Mesendoderm (in vitro differentiated cells): ENCODE measurements at regions not wholly inside any gene's neighbourhood (a gene's known extent, or its start where the extent isn't known, plus 50 kb on each side); places are given as distances from the start of the nearest gene placed in this dataset.
A peak's percentile ranks its signal among the peaks of the same experiment; 100 is the strongest.
"Not testable (repeated sequence)": the region's sequence is repeated elsewhere in the genome, so short reads cannot be mapped to it uniquely, and the experiment has no call there.

Source experiments
- DNase-seq: peaks from one replicate; pipeline ENCODE4 v3.0.0; 2013
- H2AK5ac ChIP-seq: 2 replicates; pipeline ENCODE4 v1.6.1; 2013; ENCODE audit warnings: low read length, inconsistent platforms
- H2BK120ac ChIP-seq: 2 replicates; pipeline ENCODE4 v1.6.1; 2013; ENCODE audit warnings: low read depth, mild to moderate bottlenecking, low read length, moderate library complexity, mixed read lengths
- H2BK15ac ChIP-seq: replicated peaks from 2 replicates; pipeline ENCODE4 v1.6.1; 2013; ENCODE audit warnings: low read depth, mild to moderate bottlenecking, moderate library complexity
- H2BK5ac ChIP-seq: 2 replicates; pipeline ENCODE4 v1.6.1; 2013; ENCODE audit warnings: low read length, inconsistent platforms
- H3K18ac ChIP-seq: 2 replicates; pipeline ENCODE4 v1.6.1; 2013; ENCODE audit warnings: mild to moderate bottlenecking, low read length, mixed read lengths
- H3K23ac ChIP-seq: one replicate; pipeline ENCODE4 v1.6.1; 2013; ENCODE audit warnings: low read length
- H3K27ac ChIP-seq: 2 replicates; pipeline ENCODE4 v1.5.1; 2013; ENCODE audit warnings: low read depth, mild to moderate bottlenecking, inconsistent platforms, low read length, moderate library complexity
- H3K27me3 ChIP-seq: 2 replicates; pipeline ENCODE4 v1.6.1; 2013; ENCODE audit warnings: low read length, control low read depth, mild to moderate bottlenecking, inconsistent platforms; ENCODE audit not compliant: insufficient read depth, poor library complexity
- H3K36me3 ChIP-seq: 2 replicates; pipeline ENCODE4 v1.6.1; 2013; ENCODE audit warnings: low read length, inconsistent platforms; ENCODE audit not compliant: control insufficient read depth, insufficient read depth
- H3K4ac ChIP-seq: one replicate; pipeline ENCODE4 v1.6.1; 2013; ENCODE audit warnings: low read depth, mild to moderate bottlenecking, low read length, moderate library complexity
- H3K4me1 ChIP-seq: 2 replicates; pipeline ENCODE4 v1.6.1; 2013; ENCODE audit warnings: low read depth, low read length, inconsistent platforms; ENCODE audit not compliant: control insufficient read depth
- H3K4me2 ChIP-seq: 2 replicates; pipeline ENCODE4 v1.6.1; 2013; ENCODE audit warnings: low read length
- H3K4me3 ChIP-seq: 2 replicates; pipeline ENCODE4 v1.5.1; 2013; ENCODE audit warnings: mild to moderate bottlenecking, low read length
- H3K56ac ChIP-seq: one replicate; pipeline ENCODE4 v1.6.1; 2013; ENCODE audit warnings: low read length
- H3K79me1 ChIP-seq: 2 replicates; pipeline ENCODE4 v1.6.1; 2013; ENCODE audit warnings: low read length, inconsistent platforms
- H3K79me2 ChIP-seq: 2 replicates; pipeline ENCODE4 v1.6.1; 2013; ENCODE audit warnings: mild to moderate bottlenecking, low read length; ENCODE audit not compliant: control insufficient read depth, insufficient read depth
- H3K9ac ChIP-seq: 2 replicates; pipeline ENCODE4 v1.6.1; 2013; ENCODE audit warnings: low read length, inconsistent platforms
- H4K5ac ChIP-seq: one replicate; pipeline ENCODE4 v1.6.1; 2013; ENCODE audit warnings: low read length
- H4K8ac ChIP-seq: one replicate; pipeline ENCODE4 v1.6.1; 2013; ENCODE audit warnings: low read depth, mild to moderate bottlenecking, control low read depth, low read length, moderate library complexity
- WGBS: extraction: QIAGEN DNeasy Blood & Tissue Kit; methylation state at CpG from one replicate; pipeline ENCODE4 v1.1.7; 2013; ENCODE audit warnings: low lambda C conversion rate, missing lambda C conversion rate; ENCODE audit not compliant: insufficient coverage; ENCODE audit errors: extremely low coverage; 5-methylcytosine and 5-hydroxymethylcytosine counted together

DNA sequence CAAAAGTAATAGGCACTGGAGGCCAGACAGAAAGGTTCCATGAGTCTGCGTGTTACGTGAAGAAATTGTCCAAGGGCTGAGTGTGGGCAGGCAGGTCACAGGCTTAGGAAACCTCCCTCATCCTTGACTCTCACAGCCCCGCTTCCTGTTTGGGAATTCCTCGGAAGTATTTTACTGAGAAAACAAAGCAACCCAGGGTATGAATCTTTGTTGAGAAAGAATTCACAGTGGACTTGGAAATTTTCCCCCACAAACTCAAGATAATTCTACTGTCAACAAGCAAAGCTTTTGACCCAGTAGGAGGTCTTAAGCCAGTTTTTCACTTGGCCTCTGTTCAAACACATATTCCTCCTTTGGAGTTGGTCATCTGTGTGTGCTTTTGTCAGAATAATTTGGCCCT lies 377.1 kb upstream of the TPM1 start:
- no peak overlapping the region for H2BK15ac ChIP-seq
- no peak overlapping the region for H3K4me2 ChIP-seq
- H3K9ac ChIP-seq, result no peak overlapping the region
- no peak overlapping the region for H3K4ac ChIP-seq
- no peak overlapping the region for H3K18ac ChIP-seq
- no peak overlapping the region for H3K4me3 ChIP-seq
- WGBS, result no CpG with 5 or more reads among the region's 4 CpGs
- H2AK5ac ChIP-seq, result no peak overlapping the region
- H3K36me3 ChIP-seq, result no peaks in the 10 kb centered on the region
- no peaks in the 10 kb centered on the region for H3K79me1 ChIP-seq
- no peak overlapping the region for H3K23ac ChIP-seq
- no peak overlapping the region for H4K8ac ChIP-seq
- no peaks in the 10 kb centered on the region for H3K79me2 ChIP-seq
- no peaks in the 10 kb centered on the region for H3K27me3 ChIP-seq
- no peak overlapping the region for H2BK120ac ChIP-seq
- H2BK5ac ChIP-seq, result no peak overlapping the region
- DNase-seq, result peak; percentile 36
- peak overlapping the region; percentile 48 for H3K27ac ChIP-seq
- no peak overlapping the region for H4K5ac ChIP-seq
- H3K4me1 ChIP-seq, result no peaks in the 10 kb centered on the region
- H3K56ac ChIP-seq, result no peak overlapping the region

DNA sequence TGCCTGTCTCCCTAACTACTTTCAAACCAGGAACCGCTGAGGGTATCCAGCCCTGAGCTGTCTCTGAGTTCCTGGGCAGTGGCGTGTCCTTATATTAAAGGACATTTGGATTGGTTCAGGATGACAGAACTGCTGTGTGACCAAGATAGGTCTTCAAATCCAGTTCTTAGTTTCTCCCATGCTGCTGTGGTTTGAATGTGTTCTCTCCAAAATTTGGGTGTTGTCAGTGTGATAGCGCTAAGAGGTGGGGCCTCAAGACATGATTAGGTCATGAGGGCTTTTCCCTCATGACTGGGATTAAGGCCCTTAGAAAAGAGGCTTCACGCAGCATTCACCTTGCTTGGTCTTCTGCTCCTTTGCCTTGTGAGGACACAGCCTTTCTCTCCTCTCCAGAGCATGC lies 376.5 kb upstream of the TPM1 start:
- WGBS, result no CpG with 5 or more reads among the region's 4 CpGs
- H3K18ac ChIP-seq, result peak overlapping the region; percentile 8

DNA sequence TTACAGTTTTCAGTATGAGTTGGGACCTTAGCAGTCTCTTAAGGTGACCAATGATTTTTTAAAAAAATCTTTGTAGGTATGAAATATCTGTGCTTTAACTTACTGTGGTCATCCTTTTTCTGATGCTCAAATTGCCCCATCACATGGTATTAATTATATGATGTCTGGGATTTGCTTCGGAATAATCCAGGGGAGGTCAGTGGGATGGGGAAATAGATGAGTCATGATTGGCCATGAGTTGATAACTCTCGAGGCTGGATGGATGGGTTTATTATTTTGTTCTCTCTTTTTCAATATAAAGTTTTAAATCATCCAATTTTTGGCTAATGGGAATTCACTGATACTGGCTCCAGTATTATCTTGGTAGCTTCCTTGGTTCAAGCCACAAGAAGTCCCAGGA lies 370.3 kb upstream of the TPM1 start:
- no peak overlapping the region for H3K56ac ChIP-seq
- H3K23ac ChIP-seq, result no peak overlapping the region
- no peak overlapping the region for H3K18ac ChIP-seq
- H3K4ac ChIP-seq, result no peak overlapping the region
- no peak overlapping the region for H2AK5ac ChIP-seq
- no peak overlapping the region for H3K4me2 ChIP-seq
- no peaks in the 10 kb centered on the region for H3K4me1 ChIP-seq
- no peak overlapping the region for H2BK120ac ChIP-seq
- no peak overlapping the region for H3K9ac ChIP-seq
- H2BK5ac ChIP-seq, result no peak overlapping the region
- H3K79me2 ChIP-seq, result no peaks in the 10 kb centered on the region
- no peaks in the 10 kb centered on the region for H3K79me1 ChIP-seq
- H3K27ac ChIP-seq, result no peak overlapping the region
- no peaks in the 10 kb centered on the region for H3K27me3 ChIP-seq
- no peak for DNase-seq
- no peak overlapping the region for H3K4me3 ChIP-seq
- no peak overlapping the region for H4K5ac ChIP-seq
- no CpG with 5 or more reads among the region's 2 CpGs for WGBS
- H3K36me3 ChIP-seq, result no peaks in the 10 kb centered on the region
- no peak overlapping the region for H2BK15ac ChIP-seq
- H4K8ac ChIP-seq, result no peak overlapping the region

More for the DNA sequence above, 376.5 kb upstream of the TPM1 start:
- Histone ChIP-seq H3K4me3 (no peak overlapping the region), H3K56ac (peak overlapping the region; percentile 32), H2BK15ac (no peak overlapping the region), H3K27me3 (no peaks in the 10 kb centered on the region), H2BK5ac (no peak overlapping the region), H2AK5ac (no peak overlapping the region), H2BK120ac (no peak overlapping the region), H3K4ac (no peak overlapping the region), H3K27ac (no peak overlapping the region), H3K79me2 (no peaks in the 10 kb centered on the region), H4K5ac (no peak overlapping the region), H3K9ac (no peak overlapping the region), H3K23ac (no peak overlapping the region), H3K4me1 (no peaks in the 10 kb centered on the region), H4K8ac (no peak overlapping the region), H3K79me1 (no peaks in the 10 kb centered on the region), H3K36me3 (no peaks in the 10 kb centered on the region), H3K4me2 (no peak overlapping the region)
- no peak for DNase-seq

DNA sequence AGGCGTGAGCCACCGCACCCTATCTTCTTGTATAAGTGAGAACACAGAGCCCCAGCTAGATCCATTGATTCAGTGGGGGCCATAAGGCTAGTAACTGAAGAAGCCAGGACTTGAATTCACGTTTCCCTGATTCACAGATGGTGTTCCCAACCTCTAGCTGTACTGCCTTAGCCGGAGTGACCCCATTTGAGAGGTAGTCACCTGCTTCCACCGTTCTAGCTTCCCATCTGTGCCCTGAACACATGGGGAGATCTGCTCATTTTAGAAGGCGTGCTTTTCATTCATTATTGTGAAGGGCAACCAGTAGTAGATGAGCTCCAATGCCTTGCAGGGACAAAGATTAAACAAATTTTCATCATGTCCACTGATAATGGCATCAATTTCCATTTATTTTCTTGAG lies 365.7 kb upstream of the TPM1 start:
- WGBS, result no CpG with 5 or more reads among the region's 6 CpGs
- Histone ChIP-seq H3K23ac (no peak overlapping the region), H3K79me1 (no peaks in the 10 kb centered on the region), H3K4me2 (no peak overlapping the region), H3K9ac (no peak overlapping the region), H3K36me3 (no peaks in the 10 kb centered on the region), H3K56ac (no peak overlapping the region), H3K4ac (no peak overlapping the region), H2BK5ac (no peak overlapping the region), H2AK5ac (no peak overlapping the region), H4K8ac (no peak overlapping the region), H3K4me3 (no peak overlapping the region), H3K27ac (no peak overlapping the region), H3K27me3 (no peaks in the 10 kb centered on the region), H2BK15ac (no peak overlapping the region), H4K5ac (no peak overlapping the region), H3K79me2 (no peaks in the 10 kb centered on the region), H3K18ac (no peak overlapping the region), H2BK120ac (no peak overlapping the region), H3K4me1 (no peaks in the 10 kb centered on the region)
- no peak for DNase-seq

DNA sequence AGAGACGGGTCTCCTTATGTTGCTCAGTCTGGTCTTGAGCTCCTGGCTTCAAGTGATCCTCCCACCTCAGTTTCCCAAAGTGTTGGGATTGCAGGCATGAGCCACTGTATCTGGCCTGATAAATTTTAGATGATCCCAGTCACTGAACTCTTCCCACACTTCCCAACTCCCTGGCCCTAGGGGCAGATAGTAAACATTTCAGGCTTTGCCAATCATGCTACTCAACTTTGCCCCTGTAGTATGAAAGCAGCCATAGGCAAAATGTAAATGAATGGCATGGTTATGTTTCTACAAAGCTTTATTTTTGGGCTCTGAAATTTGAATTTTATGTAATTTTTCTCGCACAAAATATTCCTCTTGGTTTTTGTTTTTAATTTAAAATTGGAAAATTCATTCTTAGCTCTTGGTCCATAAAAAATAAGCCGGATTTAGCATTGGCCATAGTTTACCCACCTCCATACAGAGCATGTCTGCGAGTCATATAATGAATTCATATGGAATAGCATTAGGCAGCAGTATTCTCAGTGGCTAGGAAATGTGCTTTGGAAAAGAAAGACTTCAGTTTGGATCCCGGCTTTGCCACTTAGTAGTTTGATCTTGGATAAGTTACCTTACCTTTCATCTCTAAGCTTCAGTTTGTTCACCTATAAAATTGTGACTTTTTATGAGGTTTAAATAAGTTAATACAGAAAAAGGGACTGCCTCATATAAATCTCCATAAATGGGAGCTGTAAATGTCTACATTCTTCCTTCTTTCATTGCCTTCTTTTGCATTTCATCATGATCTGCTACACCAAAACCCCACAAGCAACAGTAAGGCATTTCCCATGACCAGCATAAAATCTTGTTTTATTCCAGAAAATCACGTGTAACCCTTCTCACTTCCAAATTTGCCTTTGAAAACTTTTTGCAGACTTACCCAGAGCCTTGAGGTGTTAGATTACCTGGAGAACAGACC lies 360.3 kb upstream of the TPM1 start:
- Histone ChIP-seq H3K27me3 (no peaks in the 10 kb centered on the region), H4K5ac (no peak overlapping the region), H3K4me3 (no peak overlapping the region), H3K23ac (no peak overlapping the region), H3K27ac (no peak overlapping the region), H3K4me2 (no peak overlapping the region), H4K8ac (no peak overlapping the region), H2BK5ac (no peak overlapping the region), H3K9ac (no peak overlapping the region), H2BK120ac (no peak overlapping the region), H2AK5ac (no peak overlapping the region), H3K4ac (no peak overlapping the region), H2BK15ac (no peak overlapping the region), H3K79me1 (no peaks in the 10 kb centered on the region), H3K36me3 (no peaks in the 10 kb centered on the region), H3K56ac (no peak overlapping the region), H3K18ac (no peak overlapping the region), H3K4me1 (no peaks in the 10 kb centered on the region), H3K79me2 (no peaks in the 10 kb centered on the region)
- no CpG with 5 or more reads among the region's 6 CpGs for WGBS
- no peak for DNase-seq

DNA sequence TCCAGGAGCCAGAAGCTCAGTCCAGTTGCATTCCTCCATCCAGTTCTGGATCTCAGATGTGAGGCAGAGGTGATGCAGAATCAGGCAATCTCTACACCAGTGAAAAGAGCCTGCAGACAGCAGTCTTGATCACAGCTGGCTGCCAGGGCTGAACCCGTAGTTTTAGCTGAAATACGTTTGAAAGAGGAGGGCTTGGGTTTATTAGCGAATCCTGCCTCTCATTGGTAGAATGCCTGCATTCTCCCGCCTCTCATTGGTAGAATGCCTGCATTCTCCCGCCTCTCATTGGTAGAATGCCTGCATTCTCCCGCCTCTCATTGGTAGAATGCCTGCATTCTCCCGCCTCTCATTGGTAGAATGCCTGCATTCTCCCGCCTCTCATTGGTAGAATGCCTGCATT lies 359.4 kb upstream of the TPM1 start:
- H3K4ac ChIP-seq, H2BK120ac ChIP-seq, H3K4me2 ChIP-seq, H3K4me1 ChIP-seq, H2BK15ac ChIP-seq, H3K79me2 ChIP-seq, H3K36me3 ChIP-seq, H3K79me1 ChIP-seq, H3K4me3 ChIP-seq, H3K27me3 ChIP-seq, H4K8ac ChIP-seq, DNase-seq, H3K18ac ChIP-seq, H4K5ac ChIP-seq, H2BK5ac ChIP-seq, H3K23ac ChIP-seq, H3K56ac ChIP-seq, H2AK5ac ChIP-seq, H3K9ac ChIP-seq, H3K27ac ChIP-seq: not testable (repeated sequence)
- WGBS, result no CpG with 5 or more reads among the region's 8 CpGs
